ENCODE measurements at regions not wholly inside any gene's neighbourhood (a gene's known extent, or its start where the extent isn't known, plus 50 kb on each side); places are given as distances from the start of the nearest gene placed in this dataset.

- no peak overlapping the region for H3K4me3 ChIP-seq (ENCODE audit: low read depth, low read length)
- no peak for TF ChIP-seq CTCF (IDR thresholded peaks at IDR 0.05; ENCODE audit: low read depth, low read length, missing control alignments)
- in situ Hi-C loops (cut with HindIII; ENCODE audit: low sequenced_read_pairs): no loop called here
Observed at GRCh38 chr20:39356908-39357307, 394.8 kb downstream of the DHX35 start.

DNA sequence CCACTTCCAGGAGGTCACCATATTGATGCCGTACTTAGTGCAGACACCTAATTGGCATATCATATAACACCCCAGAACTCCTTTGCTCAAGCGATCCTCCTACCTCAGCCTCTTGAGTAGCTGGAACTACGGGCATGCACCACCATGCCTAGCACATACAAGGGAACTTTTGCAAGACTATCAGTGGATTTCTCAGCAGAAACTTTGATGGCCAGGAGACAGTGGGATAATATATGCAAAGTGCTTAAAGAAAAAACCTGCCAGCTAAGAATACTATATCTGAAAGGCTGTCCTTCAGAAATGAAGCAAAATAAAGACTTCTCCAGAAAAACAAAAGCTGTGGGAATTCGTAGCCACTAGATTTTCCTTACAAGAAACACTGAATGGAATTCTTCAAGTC lies 387.1 kb downstream of the DHX35 start:
- no peak for TF ChIP-seq CTCF (IDR thresholded peaks at IDR 0.05; ENCODE audit: low read depth, low read length, missing control alignments)
- DNase-seq (ENCODE audit: low read depth): no peak
- in situ Hi-C loops (cut with HindIII; ENCODE audit: low sequenced_read_pairs): no loop called here
- no peak overlapping the region for H3K4me3 ChIP-seq (ENCODE audit: low read depth, low read length)

More at GRCh38 chr20:39356908-39357307, 394.8 kb downstream of the DHX35 start:
- DNase-seq (ENCODE audit: low read depth): no peak

DNA sequence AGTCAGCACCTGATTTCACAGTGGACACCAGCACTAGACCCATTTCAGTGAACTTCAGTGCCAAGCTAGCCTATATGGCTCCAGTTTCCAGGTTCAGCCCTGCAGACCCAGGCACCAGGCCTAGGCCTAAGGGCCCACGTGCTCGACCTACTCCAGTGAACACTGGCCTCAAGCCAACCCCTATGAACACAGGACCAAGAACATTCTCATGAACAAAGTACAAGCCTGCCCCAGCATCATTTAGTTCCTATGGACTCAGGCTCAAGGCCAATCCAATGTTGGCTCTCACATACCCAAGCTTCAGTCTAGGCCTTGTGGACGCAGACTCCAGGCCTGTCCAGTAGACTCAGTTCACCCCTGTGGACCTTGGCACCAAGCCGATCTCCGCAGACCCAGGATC lies 385.5 kb downstream of the DHX35 start:
- TF ChIP-seq CTCF (IDR thresholded peaks at IDR 0.05; ENCODE audit: low read depth, low read length, missing control alignments): no peak
- H3K4me3 ChIP-seq (ENCODE audit: low read depth, low read length): no peak overlapping the region
- in situ Hi-C loops (cut with HindIII; ENCODE audit: low sequenced_read_pairs): no loop called here
- no peak for DNase-seq (ENCODE audit: low read depth)

GRCh38 chr20:39342463-39342862 lies 380.3 kb downstream of the DHX35 start:
- H3K4me3 ChIP-seq (ENCODE audit: low read depth, low read length): no peak overlapping the region
- DNase-seq (ENCODE audit: low read depth): no peak
- TF ChIP-seq CTCF (IDR thresholded peaks at IDR 0.05; ENCODE audit: low read depth, low read length, missing control alignments): no peak
- in situ Hi-C loops (cut with HindIII; ENCODE audit: low sequenced_read_pairs): no loop called here

DNA sequence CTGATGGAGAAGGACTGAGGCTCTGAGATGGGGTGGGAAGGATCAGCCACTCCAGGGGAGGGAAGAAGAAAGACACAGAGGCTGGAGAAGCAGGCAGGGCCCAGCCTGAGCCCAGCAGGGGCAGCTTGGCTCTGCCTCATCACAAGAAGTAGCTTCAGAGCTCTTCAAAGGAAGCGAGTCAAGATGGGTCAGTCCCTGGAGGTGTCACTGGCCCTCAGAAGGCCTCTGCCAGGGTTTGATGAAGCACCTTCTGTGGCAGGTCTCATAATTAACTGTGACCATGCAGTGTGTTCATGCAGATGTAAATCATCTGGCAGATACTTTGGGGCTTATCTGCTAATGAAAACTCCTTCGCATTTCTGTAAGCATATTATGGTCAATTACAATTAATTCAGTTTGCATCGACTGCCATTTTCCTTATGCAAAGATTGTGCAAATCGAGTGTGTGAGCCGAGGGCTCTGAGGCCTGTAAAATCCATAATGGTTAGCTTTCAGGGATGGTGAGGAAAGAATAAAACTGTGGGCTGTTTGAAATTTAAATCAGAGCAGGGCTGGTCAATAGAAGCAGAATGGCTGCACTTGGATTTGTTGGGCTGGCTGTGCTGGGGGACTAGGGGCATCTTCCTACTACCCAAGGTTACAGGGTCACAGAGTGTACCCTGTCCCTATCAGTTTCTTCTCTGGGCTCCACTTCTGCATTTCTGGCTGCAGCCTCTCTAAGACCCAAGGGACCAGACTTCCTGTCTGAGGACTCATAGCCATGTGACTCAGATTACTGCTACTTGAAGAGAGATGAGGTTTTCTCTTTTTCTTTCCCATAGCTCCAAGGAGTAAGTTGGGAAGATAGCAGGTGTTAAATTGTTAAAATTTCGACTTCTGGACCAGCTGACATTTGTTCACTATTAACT lies 376.6 kb downstream of the DHX35 start:
- in situ Hi-C loops (cut with HindIII; ENCODE audit: low sequenced_read_pairs): no loop called here
- no peak for DNase-seq (ENCODE audit: low read depth)
- H3K4me3 ChIP-seq (ENCODE audit: low read depth, low read length): no peak overlapping the region
- no peak for TF ChIP-seq CTCF (IDR thresholded peaks at IDR 0.05; ENCODE audit: low read depth, low read length, missing control alignments)

DNA sequence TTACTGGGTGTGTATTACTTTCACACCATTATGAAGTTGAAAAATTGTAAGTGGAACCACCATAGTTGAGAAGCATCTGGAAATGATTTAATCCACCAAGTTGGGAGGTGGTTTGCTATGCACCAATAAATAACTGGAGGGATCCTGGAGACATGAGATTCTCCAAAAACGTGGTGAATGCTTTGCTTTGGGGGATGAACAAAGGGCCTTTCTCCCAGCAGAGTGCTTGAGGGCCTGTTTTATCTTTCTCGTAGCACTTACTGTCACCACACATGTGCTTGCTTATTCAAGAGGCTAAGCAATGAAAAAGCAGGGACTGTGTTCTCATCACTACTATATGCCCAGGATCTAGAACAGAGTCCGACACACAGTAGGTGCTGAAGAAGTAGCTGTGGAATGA lies 371.1 kb downstream of the DHX35 start:
- in situ Hi-C loops (cut with HindIII; ENCODE audit: low sequenced_read_pairs): no loop called here
- no peak for TF ChIP-seq CTCF (IDR thresholded peaks at IDR 0.05; ENCODE audit: low read depth, low read length, missing control alignments)
- DNase-seq (ENCODE audit: low read depth): no peak

More for the DNA sequence above, 371.1 kb downstream of the DHX35 start:
- no peak overlapping the region for H3K4me3 ChIP-seq (ENCODE audit: low read depth, low read length)
